ENCODE measurements at regions not wholly inside any gene's neighbourhood (a gene's known extent, or its start where the extent isn't known, plus 50 kb on each side); places are given as distances from the start of the nearest gene placed in this dataset.

DNA sequence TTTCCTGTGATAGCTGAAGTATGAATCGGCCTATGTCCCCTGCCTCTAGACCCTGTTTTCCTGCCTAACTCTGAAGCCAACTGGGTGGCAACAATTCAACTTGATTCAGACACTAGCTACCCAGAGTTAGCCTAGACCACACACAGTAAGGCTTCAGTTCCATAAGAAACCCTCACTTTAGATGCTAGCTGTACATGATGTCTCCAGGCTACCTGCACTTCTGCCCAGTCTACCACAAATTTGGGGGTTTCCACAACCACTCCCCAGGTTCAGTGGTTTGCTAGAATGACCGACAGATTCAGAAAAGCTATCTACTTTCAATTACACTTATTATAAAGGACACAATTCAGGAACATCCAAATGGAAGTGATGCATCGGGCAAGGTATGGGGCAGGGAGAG lies 119.4 kb upstream of the VLDLR start:
- no peak for TF ChIP-seq POLR2A (IDR thresholded peaks at IDR 0.05; ENCODE audit: low read length)
- no peak for TF ChIP-seq GATA1 (IDR thresholded peaks at IDR 0.05; ENCODE audit: low read depth, low read length)
